H1 (cell line): ENCODE measurements at regions not wholly inside any gene's neighbourhood (a gene's known extent, or its start where the extent isn't known, plus 50 kb on each side); places are given as distances from the start of the nearest gene placed in this dataset.

Experiments used
- BRCA1 ChIP-seq: IDR thresholded peaks from 2 replicates; pipeline ENCODE4 v1.6.1; 2012; ENCODE audit warnings: low read depth, low read length, improper control_type of control experiment
- CHD7 ChIP-seq: fragments of 300-600 bp; sonication (generic); IDR thresholded peaks from 2 replicates; pipeline ENCODE4 v1.7.1; 2012; ENCODE audit warnings: low read length, moderate library complexity, mild to moderate bottlenecking, inconsistent platforms; ENCODE audit not compliant: insufficient replicate concordance
- EZH2 ChIP-seq: fragments of 200-600 bp; sonication (generic); IDR thresholded peaks from 2 replicates; pipeline ENCODE4 v1.7.1; 2012; ENCODE audit warnings: low read depth, mild to moderate bottlenecking, moderate library complexity, low read length, inconsistent platforms; ENCODE audit not compliant: severe bottlenecking
- HDAC2 ChIP-seq, 2 experiments: fragments of 300-600 bp in 1 of 2; sonication (generic) in 1 of 2; IDR thresholded peaks; 2 replicates each; pipeline ENCODE4 v1.6.1; 2011 to 2012; ENCODE audit warnings: low read depth in 2 of 2, low read length in 2 of 2, mild to moderate bottlenecking in 2 of 2, moderate library complexity in 2 of 2, borderline replicate concordance in 1 of 2, inconsistent platforms in 1 of 2
- MAFK ChIP-seq: IDR thresholded peaks from 2 replicates; pipeline ENCODE4 v1.6.1; 2012; ENCODE audit warnings: low read depth, mild to moderate bottlenecking, improper control_type of control experiment, low read length
- POLR2AphosphoS5 ChIP-seq: IDR thresholded peaks from 2 replicates; pipeline ENCODE4 v1.6.1; 2011; ENCODE audit warnings: low read depth, low read length
- RFX5 ChIP-seq: IDR thresholded peaks from 2 replicates; pipeline ENCODE4 v1.6.1; 2011; ENCODE audit warnings: low read depth, low read length, improper control_type of control experiment, borderline replicate concordance
- TAF1 ChIP-seq: IDR thresholded peaks from 2 replicates; pipeline ENCODE4 v1.6.1; 2011; ENCODE audit warnings: mild to moderate bottlenecking, low read depth, low read length
- USF2 ChIP-seq: IDR thresholded peaks from 2 replicates; pipeline ENCODE4 v1.6.1; 2011; ENCODE audit warnings: low read length, improper control_type of control experiment
- TF ChIP-seq, protein P1 (sequence below): IDR thresholded peaks from 2 replicates; pipeline ENCODE4 v1.6.1; 2012; ENCODE audit warnings: inconsistent platforms
- TF ChIP-seq, protein P2 (sequence below), 3 experiments: IDR thresholded peaks; 1 replicate in 2 of 3; 2 replicates in 1 of 3; pipeline versions ENCODE4 v1.5.1 to v1.6.1; 2011; ENCODE audit warnings: low read length in 3 of 3, mild to moderate bottlenecking in 3 of 3, inconsistent platforms in 2 of 3, low read depth in 1 of 3, moderate library complexity in 1 of 3; ENCODE audit not compliant: insufficient read depth in 1 of 3; ENCODE audit errors: control extremely low read depth in 1 of 3

DNA sequence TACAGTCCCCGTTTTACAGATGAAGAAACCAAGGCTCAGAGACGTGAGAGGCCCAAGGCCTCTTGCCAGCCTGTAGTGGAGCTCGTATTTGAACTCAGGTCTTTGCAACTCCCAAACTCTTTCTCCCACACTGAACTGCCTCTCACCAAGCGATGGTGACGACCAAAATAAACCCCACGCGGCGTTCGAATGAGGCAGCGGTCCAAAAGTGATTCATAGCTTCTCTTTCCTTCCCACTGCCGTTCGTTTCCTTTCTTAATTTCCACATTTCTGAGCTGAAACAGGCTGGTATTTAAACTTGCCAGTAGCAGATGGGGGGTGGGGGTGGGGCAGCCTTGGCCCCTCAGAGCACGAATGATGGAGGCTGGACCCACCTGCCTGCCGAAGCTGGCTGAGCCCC, 252.9 kb upstream of the KCNG1 start:
- TF ChIP-seq EZH2 (no peak), MAFK (no peak), RFX5 (no peak), CHD7 (no peak), POLR2AphosphoS5 (no peak), TAF1 (no peak), HDAC2 (IDR thresholded peaks at IDR 0.05; ENCODE audit: borderline replicate concordance in 1 of 2, low read depth in 2 of 2, low read length in 2 of 2) (no peak), BRCA1 (no peak), USF2 (no peak)
- TF ChIP-seq, protein P1, sequence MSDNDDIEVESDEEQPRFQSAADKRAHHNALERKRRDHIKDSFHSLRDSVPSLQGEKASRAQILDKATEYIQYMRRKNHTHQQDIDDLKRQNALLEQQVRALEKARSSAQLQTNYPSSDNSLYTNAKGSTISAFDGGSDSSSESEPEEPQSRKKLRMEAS: no peak
- TF ChIP-seq, protein P2, sequence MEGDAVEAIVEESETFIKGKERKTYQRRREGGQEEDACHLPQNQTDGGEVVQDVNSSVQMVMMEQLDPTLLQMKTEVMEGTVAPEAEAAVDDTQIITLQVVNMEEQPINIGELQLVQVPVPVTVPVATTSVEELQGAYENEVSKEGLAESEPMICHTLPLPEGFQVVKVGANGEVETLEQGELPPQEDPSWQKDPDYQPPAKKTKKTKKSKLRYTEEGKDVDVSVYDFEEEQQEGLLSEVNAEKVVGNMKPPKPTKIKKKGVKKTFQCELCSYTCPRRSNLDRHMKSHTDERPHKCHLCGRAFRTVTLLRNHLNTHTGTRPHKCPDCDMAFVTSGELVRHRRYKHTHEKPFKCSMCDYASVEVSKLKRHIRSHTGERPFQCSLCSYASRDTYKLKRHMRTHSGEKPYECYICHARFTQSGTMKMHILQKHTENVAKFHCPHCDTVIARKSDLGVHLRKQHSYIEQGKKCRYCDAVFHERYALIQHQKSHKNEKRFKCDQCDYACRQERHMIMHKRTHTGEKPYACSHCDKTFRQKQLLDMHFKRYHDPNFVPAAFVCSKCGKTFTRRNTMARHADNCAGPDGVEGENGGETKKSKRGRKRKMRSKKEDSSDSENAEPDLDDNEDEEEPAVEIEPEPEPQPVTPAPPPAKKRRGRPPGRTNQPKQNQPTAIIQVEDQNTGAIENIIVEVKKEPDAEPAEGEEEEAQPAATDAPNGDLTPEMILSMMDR (IDR thresholded peaks at IDR 0.05; ENCODE audit: control extremely low read depth in 1 of 3, insufficient read depth in 1 of 3, low read depth in 1 of 3, low read length in 3 of 3): no peak
